Subcutaneous abdominal adipose tissue (tissue), 5 donors: ENCODE measurements at regions not wholly inside any gene's neighbourhood (a gene's known extent, or its start where the extent isn't known, plus 50 kb on each side); places are given as distances from the start of the nearest gene placed in this dataset.
"Not testable (repeated sequence)": the region's sequence is repeated elsewhere in the genome, so short reads cannot be mapped to it uniquely, and the experiment has no call there.

Experiments used
- H3K27ac ChIP-seq: one replicate; pipeline ENCODE4 v1.7.0; 2013; ENCODE audit warnings: low read depth, mild to moderate bottlenecking, inconsistent platforms, low read length, moderate library complexity
- H3K27me3 ChIP-seq, 5 donors: one replicate each; pipeline ENCODE4 v1.7.0; 2013; ENCODE audit warnings: low read length in 5 of 5, inconsistent platforms in 1 of 5; ENCODE audit not compliant: control insufficient read depth in 5 of 5, insufficient read depth in 4 of 5
- H3K36me3 ChIP-seq, 5 donors: one replicate each; pipeline ENCODE4 v1.7.0; 2013; ENCODE audit warnings: low read length in 5 of 5; ENCODE audit not compliant: control insufficient read depth in 5 of 5, insufficient read depth in 5 of 5
- H3K4me1 ChIP-seq, 5 donors: one replicate each; pipeline ENCODE4 v1.7.0; 2013; ENCODE audit warnings: low read length in 5 of 5, mild to moderate bottlenecking in 3 of 5, moderate library complexity in 1 of 5; ENCODE audit not compliant: control insufficient read depth in 5 of 5, insufficient read depth in 5 of 5
- H3K4me3 ChIP-seq, 5 donors: one replicate each; pipeline ENCODE4 v1.7.0; 2013; ENCODE audit warnings: low read length in 5 of 5, low read depth in 1 of 5
- H3K9ac ChIP-seq, 5 donors: one replicate each; pipeline ENCODE4 v1.7.0; 2013; ENCODE audit warnings: low read length in 5 of 5, mild to moderate bottlenecking in 4 of 5, moderate library complexity in 3 of 5
- H3K9me3 ChIP-seq, 5 donors: one replicate each; pipeline ENCODE4 v1.7.0; 2013; ENCODE audit warnings: low read length in 5 of 5; ENCODE audit not compliant: control insufficient read depth in 5 of 5
- donor health status: healthy.
- donor health status: healthy.
- donor health status: healthy.
- donor health status: healthy.
- donor health status: healthy.

GRCh38 chr14:65972346-65972870, 513.8 kb upstream of the CCDC196 start:
- no peaks in the 10 kb centered on the region for H3K4me1 ChIP-seq
- no peak overlapping the region for H3K4me3 ChIP-seq
- H3K27me3 ChIP-seq, result peaks cover 0 to 7% (median 2%) of the 10 kb centered on the region in 5 donors
- no peak overlapping the region for H3K27ac ChIP-seq
- H3K9me3 ChIP-seq, result no peaks in the 10 kb centered on the region
- H3K9ac ChIP-seq, result no peak overlapping the region
- H3K36me3 ChIP-seq, result no peaks in the 10 kb centered on the region

- Histone ChIP-seq H3K27ac (no peak overlapping the region), H3K36me3 (no peaks in the 10 kb centered on the region), H3K9me3 (no peaks in the 10 kb centered on the region), H3K4me1 (no peaks in the 10 kb centered on the region), H3K27me3 (peaks cover 0 to 7% (median 2%) of the 10 kb centered on the region in 5 donors), H3K4me3 (no peak overlapping the region), H3K9ac (no peak overlapping the region)
Measured at GRCh38 chr14:65972891-65973290, 513.3 kb upstream of the CCDC196 start.

- Histone ChIP-seq H3K36me3 (no peaks in the 10 kb centered on the region), H3K27me3 (peaks cover 0 to 7% (median 2%) of the 10 kb centered on the region in 5 donors), H3K4me1 (no peaks in the 10 kb centered on the region), H3K27ac (no peak overlapping the region), H3K9me3 (peaks cover 0 to 5% (median 0%) of the 10 kb centered on the region in 5 donors), H3K9ac (no peak overlapping the region), H3K4me3 (no peak overlapping the region)
Measured at GRCh38 chr14:65975865-65976264, 510.3 kb upstream of the CCDC196 start.

- H3K27ac ChIP-seq, result no peak overlapping the region
- no peak overlapping the region for H3K4me3 ChIP-seq
- peaks cover 0 to 5% (median 0%) of the 10 kb centered on the region in 5 donors for H3K9me3 ChIP-seq
- H3K9ac ChIP-seq, result no peak overlapping the region
- H3K4me1 ChIP-seq, result no peaks in the 10 kb centered on the region
- H3K36me3 ChIP-seq, result no peaks in the 10 kb centered on the region
- peaks cover 0 to 7% (median 2%) of the 10 kb centered on the region in 5 donors for H3K27me3 ChIP-seq
Measured at GRCh38 chr14:65976761-65977404, 509.3 kb upstream of the CCDC196 start.

GRCh38 chr14:65981192-65981843, 504.9 kb upstream of the CCDC196 start:
- Histone ChIP-seq H3K4me1 (no peaks in the 10 kb centered on the region), H3K27ac (no peak overlapping the region), H3K4me3 (no peak overlapping the region), H3K9ac (no peak overlapping the region), H3K36me3 (no peaks in the 10 kb centered on the region), H3K27me3 (peaks cover 0 to 2% (median 0%) of the 10 kb centered on the region in 5 donors), H3K9me3 (peaks cover 0 to 5% (median 0%) of the 10 kb centered on the region in 5 donors)

GRCh38 chr14:65986041-65986440, 500.1 kb upstream of the CCDC196 start:
- Histone ChIP-seq H3K27ac (no peak overlapping the region), H3K4me3 (no peak overlapping the region), H3K27me3 (no peaks in the 10 kb centered on the region), H3K36me3 (no peaks in the 10 kb centered on the region), H3K9ac (no peak overlapping the region), H3K9me3 (peaks cover 0 to 2% (median 0%) of the 10 kb centered on the region in 5 donors), H3K4me1 (no peaks in the 10 kb centered on the region)

GRCh38 chr14:65989981-65990380, 496.2 kb upstream of the CCDC196 start:
- H3K9ac ChIP-seq, result no peak overlapping the region
- no peak overlapping the region for H3K4me3 ChIP-seq
- H3K27ac ChIP-seq, result no peak overlapping the region
- H3K27me3 ChIP-seq, result no peaks in the 10 kb centered on the region
- H3K9me3 ChIP-seq, result peaks cover 0 to 3% (median 0%) of the 10 kb centered on the region in 5 donors
- H3K36me3 ChIP-seq, result no peaks in the 10 kb centered on the region
- no peaks in the 10 kb centered on the region for H3K4me1 ChIP-seq

- Histone ChIP-seq H3K27ac (no peak overlapping the region), H3K9ac (no peak overlapping the region), H3K27me3 (no peaks in the 10 kb centered on the region), H3K4me1 (no peaks in the 10 kb centered on the region), H3K9me3 (peaks cover 0 to 3% (median 0%) of the 10 kb centered on the region in 5 donors), H3K4me3 (no peak overlapping the region), H3K36me3 (no peaks in the 10 kb centered on the region)
Measured at GRCh38 chr14:65991104-65991503, 495.1 kb upstream of the CCDC196 start.

- H3K4me3 ChIP-seq, H3K9me3 ChIP-seq, H3K36me3 ChIP-seq, H3K9ac ChIP-seq, H3K4me1 ChIP-seq, H3K27ac ChIP-seq, H3K27me3 ChIP-seq: not testable (repeated sequence)
Measured at GRCh38 chr14:65991935-65992334, 494.2 kb upstream of the CCDC196 start.

GRCh38 chr14:65993103-65993502, 493.1 kb upstream of the CCDC196 start:
- H3K27ac ChIP-seq, result no peak overlapping the region

More at GRCh38 chr14:65993103-65993502, 493.1 kb upstream of the CCDC196 start:
- Histone ChIP-seq H3K36me3 (no peaks in the 10 kb centered on the region), H3K4me1 (no peaks in the 10 kb centered on the region), H3K4me3 (no peak overlapping the region), H3K27me3 (no peaks in the 10 kb centered on the region), H3K9ac (no peak overlapping the region), H3K9me3 (peaks cover 0 to 3% (median 0%) of the 10 kb centered on the region in 5 donors)
